NOMO-1 treated with DMSO at 0.1 percent for 48 hours (cell line): ENCODE measurements at regions not wholly inside any gene's neighbourhood (a gene's known extent, or its start where the extent isn't known, plus 50 kb on each side); places are given as distances from the start of the nearest gene placed in this dataset.
A peak's percentile ranks its signal among the peaks of the same experiment; 100 is the strongest.
"Not testable (repeated sequence)": the region's sequence is repeated elsewhere in the genome, so short reads cannot be mapped to it uniquely, and the experiment has no call there.

Experiments used
- DNase-seq: peaks from one replicate; lab custom pipeline; 2025; ENCODE audit not compliant: unreplicated experiment; lab: John Stamatoyannopoulos, UW

DNA sequence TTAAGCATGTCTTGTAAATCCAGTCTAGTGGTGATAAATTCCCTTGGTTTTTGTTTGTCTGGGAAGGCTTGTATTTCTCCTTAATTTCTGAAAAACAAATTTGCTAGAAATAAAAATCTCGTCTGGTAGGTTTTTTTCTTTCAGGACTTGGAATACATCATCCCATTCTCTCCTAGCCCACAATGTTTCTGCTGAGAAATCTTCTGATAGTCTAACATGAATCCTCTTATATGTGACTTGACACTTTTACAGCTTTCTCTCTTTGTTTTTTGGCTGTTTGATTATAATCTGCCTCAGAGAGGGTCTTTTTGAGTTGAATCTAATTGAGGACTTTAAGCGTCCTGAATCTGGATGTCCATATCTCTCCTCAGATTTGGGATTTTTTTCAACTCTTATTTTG is 104.9 kb downstream of the FEM1C start:
- DNase-seq = no peak

- DNase-seq = no peak
Observed at GRCh38 chr5:115439042-115439441, 105.5 kb downstream of the FEM1C start.

DNA sequence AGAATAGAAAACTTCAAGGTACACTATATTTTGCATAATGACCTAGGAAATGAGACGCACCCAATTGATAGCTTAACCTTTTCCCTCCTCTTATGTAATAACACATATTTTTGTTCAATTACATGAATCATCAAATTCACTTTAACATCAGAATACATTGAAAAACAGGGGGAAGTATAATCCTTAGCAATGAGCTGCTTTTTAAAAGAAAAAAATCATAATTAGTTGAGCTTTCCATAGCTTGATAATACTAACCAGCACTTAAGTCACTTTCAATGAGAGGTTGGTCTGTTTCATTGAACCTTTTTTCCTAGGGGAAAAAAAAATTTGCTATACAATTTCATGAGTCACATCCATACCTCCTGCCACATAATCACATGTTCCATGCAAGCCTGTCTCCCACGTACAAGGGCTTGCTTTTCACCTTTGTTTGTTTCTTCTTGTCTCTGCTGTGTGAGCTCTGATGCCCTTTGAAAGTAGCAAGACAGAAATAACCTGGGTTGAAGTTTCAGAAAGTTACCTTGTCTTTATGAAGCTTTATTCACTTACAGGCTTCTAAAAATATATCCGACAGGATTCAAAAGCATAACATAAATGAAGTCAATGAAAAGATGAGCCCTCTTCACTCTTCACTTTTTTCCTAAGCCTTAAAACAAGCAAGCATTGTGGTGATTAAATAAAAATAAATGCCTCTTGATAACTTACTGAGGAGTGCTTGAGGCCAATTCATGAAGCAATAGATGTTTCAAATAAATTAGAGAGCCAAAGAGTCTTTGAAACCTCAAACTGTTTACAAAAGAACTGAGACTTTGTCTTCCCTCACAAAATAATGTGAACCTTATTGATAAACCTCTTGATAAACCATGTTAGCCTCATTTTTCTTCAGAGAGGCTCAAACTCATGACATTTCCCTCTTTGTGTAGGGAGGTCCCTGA is 108.5 kb downstream of the FEM1C start:
- DNase-seq = no peak

DNA sequence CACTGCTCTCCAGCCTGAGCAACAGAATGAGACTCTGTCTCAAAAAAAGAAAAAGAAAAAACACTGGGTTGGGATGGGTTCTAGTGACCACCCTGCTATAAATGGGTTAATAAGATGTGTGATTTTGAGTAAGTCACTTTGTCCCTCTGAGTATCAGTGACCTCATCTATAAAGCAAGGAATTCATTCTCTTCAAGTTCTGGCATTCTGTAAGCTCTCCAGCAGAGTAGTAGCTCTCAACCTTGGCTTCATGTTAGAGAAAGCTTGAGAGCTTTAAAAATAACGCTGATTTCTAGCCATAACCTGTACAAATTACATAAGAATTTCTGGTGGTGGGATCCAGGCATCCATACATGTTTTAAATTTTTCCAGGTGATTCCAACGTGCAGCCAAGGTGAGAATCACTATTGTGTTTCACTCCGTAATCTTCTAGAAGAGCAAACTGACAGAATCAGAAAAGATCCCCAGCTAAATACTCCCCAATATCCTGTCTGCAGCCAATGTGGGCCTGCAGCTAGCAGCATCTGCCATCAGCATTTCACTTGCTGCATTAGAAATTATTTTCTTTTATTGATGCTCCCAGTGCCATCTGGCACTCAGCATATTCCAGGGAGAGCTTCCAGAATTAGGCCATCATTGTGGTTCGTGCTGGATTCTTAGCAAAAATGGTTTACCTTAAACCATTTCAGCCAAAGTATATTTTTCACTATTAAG is 109.4 kb downstream of the FEM1C start:
- no peak for DNase-seq

GRCh38 chr5:115433918-115434317 is 110.7 kb downstream of the FEM1C start:
- DNase-seq = no peak

GRCh38 chr5:115432691-115433090 is 111.9 kb downstream of the FEM1C start:
- DNase-seq = no peak

DNA sequence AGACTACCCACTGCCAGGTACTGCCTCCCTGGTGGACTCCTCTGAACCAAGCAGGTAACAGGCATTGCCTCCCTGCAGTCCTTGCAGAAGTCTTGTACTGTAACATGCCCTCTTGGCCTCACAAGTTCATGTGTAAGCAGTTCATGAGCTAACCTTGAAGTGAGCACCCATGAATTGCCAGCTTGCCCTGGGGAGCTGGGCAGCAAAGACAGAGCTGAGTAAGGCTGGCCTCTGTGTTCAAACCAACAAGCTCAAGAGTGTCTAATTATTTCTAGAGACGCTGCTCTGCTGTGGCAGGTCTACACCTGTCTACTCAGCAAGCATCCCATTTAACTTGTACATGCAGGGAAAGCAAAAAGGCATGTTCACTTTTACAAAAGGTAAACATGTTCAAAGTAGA is 113.5 kb downstream of the FEM1C start:
- no peak for DNase-seq

- no peak for DNase-seq
Observed at GRCh38 chr5:115430374-115430773, 114.2 kb downstream of the FEM1C start.

- DNase-seq = no peak
Observed at GRCh38 chr5:115429345-115429940, 115.1 kb downstream of the FEM1C start.

GRCh38 chr5:115428676-115429075 is 115.9 kb downstream of the FEM1C start:
- DNase-seq = no peak

- DNase-seq = no peak
Observed at GRCh38 chr5:115428248-115428647, 116.3 kb downstream of the FEM1C start.

DNA sequence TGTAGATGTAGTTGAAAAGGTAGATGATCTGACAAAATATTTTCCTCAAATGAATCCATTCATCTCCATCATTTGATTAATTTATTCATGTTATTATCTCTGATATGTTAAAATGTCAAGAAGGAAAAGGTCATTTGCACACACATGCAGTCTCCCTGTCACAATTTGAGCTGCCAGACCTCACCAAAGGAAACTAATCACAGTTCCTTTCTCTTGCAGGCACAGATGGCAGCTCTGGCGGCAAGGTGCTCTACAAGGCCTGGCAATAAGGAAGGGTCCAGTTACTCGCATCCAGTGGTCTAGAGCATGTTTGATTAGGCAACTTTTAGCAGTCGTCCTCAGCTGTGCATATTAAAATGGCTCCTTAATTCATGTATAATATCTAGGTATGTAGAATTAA is 120.1 kb downstream of the FEM1C start:
- DNase-seq = no peak

- no peak for DNase-seq
Observed at GRCh38 chr5:115424030-115424429, 120.5 kb downstream of the FEM1C start.

DNA sequence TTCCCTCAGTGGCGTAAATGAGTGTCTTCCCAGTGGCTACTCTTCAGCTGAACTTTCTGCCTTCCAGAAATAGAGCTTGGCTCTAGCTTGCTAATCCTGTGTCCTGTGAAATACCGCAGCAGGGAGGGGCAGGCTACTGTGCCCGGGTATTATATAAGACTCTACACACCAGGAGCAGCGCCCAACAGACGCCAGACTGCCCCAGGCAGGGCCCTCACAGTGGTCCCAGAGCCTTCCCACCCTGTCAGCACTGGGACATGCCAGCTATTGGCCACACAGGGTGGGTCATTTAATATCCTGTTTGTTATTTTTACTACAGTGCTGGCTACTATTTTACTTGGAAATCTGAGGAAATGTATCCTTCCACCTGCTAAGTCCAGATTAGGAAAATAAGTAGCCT is 121.0 kb downstream of the FEM1C start:
- no peak for DNase-seq

DNA sequence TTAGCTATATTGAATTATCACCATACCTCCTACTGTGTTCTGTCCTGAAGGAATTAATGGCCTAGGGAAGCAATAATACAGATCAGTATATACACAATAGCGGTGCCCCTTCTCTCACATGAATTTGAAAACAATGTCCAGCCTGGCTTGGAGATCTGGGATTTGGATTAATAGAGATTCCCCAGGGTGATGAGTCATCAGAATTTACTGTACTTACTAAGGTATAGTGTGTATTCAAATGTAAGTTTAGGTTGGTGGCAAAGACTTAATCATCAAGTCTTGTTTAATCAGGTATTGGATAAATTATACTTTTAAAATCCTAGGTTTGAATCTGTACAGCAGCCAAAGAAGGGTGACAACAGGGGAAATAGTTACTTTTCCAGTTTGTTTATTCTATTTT is 121.5 kb downstream of the FEM1C start:
- no peak for DNase-seq

DNA sequence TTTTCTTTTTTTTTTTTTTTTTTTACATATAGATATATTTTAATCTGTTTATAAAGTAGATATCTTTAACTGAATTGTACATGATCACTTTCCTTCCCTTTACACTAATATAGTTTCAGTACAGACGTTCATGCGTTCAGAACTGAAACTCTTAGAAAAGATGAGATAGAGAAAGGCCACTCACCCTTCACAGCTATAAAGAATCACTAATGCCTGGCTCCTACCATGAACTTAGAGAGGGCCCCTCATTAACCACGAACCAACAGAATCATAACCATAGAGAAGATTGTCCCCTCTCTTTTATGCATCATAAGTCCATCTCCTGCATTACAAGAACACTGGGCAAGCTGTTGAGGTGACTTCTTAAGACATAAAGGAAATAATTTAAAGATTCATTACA is 123.8 kb downstream of the FEM1C start:
- not testable (repeated sequence) for DNase-seq

DNA sequence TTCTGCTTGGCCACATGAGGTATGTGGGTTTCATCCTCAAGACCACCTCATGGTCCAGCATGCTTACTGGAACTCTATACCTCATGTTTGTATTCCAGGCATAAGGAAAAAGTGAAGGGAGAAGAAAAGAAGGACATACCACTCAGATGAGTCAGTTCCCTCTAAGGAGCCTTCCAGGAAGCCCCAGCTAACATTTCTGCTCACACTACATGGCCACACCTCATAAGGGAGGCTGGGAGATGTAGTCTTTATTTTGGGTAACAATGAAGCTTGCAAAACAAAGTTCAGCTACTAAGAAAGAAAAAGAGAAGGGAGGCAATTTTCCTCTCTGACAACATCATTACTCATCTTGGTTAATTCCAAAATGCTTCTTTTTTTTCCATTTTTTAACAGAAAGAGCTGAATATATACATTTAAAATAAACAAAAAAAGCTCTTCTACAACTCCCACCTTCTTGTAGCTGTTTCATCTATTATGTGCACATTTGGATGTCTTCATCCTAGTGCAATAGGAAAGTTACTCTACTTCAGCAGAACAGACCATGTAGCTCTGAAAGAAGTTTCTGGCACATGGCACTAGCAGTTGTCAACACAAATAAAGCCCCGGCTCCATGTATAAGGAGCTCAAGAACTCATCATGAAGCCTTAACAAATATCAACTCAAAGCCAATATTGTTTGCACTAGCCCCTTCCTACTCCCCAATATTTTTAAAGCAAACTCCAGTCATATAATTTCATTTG is 123.6 kb upstream of the CCDC112 start:
- peak; percentile 48 for DNase-seq

- DNase-seq = no peak
Observed at GRCh38 chr5:115418788-115419187, 122.3 kb upstream of the CCDC112 start.

GRCh38 chr5:115417076-115417475 is 120.6 kb upstream of the CCDC112 start:
- no peak for DNase-seq

DNA sequence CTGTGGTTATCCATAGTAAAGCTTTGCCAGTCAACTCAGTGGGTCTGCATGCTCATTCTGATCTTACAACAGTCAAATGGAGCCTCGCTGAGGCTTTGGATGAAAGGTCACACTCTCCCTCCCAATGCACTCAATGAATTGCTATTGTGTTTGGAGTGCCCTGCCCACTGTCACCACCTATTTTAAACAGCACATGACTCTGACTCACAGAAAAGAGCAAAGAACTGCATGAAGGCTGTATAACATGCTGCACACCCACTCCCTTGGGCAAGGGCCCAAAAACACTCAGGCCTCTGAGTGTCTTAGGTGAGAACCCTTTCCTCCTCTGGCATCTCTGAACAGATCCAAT is 118.7 kb upstream of the CCDC112 start:
- DNase-seq = no peak

DNA sequence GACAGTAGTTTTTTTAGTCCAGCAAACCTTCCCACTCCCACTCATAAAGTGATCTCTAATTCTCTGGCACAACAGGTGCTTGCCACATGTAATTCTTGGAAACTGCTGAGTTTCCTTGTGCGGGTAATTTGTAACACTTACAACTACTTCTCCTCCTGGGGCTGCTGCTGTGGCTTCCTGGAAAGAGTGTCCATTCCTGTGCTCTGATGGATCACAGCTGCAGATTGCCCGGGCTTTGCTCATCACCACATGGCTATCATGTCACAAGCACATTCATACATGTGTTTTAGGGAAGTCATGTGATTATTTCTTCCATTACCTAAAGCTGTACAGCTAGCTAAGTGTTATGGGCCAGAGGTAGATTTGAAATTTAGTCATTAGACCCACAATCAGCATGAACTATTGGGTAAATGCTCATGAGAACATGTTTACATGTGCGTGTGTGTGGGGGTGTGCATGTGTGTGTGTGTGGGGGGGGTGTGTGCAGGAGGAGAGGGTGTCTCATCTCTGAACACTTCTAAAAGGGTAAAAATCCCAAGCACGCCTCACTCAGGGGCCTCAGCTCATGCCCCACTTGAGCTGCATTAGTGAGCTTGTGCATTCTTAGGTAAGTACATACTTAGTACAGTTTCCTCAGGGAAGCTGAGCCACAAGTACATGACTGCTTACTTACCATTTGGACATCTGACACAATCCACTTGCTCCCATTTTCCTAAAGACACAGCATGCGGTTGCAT is 118.1 kb upstream of the CCDC112 start:
- no peak for DNase-seq
